ENCODE measurements at regions not wholly inside any gene's neighbourhood (a gene's known extent, or its start where the extent isn't known, plus 50 kb on each side); places are given as distances from the start of the nearest gene placed in this dataset.

- DNase-seq = no peak
Measured at GRCh38 chr12:107226126-107226525, 132.8 kb upstream of the CRY1 start.

- no peak for DNase-seq
Measured at GRCh38 chr12:107228076-107228475, 134.7 kb upstream of the CRY1 start.

GRCh38 chr12:107229827-107230226 is 136.5 kb upstream of the CRY1 start:
- DNase-seq = no peak

- no peak for DNase-seq
Measured at GRCh38 chr12:107231303-107231702, 138.0 kb upstream of the CRY1 start.

GRCh38 chr12:107233551-107233950 is 140.2 kb upstream of the CRY1 start:
- no peak for DNase-seq

GRCh38 chr12:107235600-107235999 is 142.3 kb upstream of the CRY1 start:
- no peak for DNase-seq

- DNase-seq = peak; percentile 22
Measured at GRCh38 chr12:107236824-107237511, 143.6 kb upstream of the CRY1 start.

- DNase-seq = no peak
Measured at GRCh38 chr12:107238296-107238695, 144.9 kb upstream of the CRY1 start.

- DNase-seq = no peak
Measured at GRCh38 chr12:107241411-107241810, 148.1 kb upstream of the CRY1 start.

GRCh38 chr12:107242189-107242588 is 148.8 kb upstream of the CRY1 start:
- DNase-seq = no peak

GRCh38 chr12:107243341-107243740 is 150.0 kb upstream of the CRY1 start:
- no peak for DNase-seq

GRCh38 chr12:107244584-107244983 is 151.2 kb upstream of the CRY1 start:
- DNase-seq = no peak

- no peak for DNase-seq
Measured at GRCh38 chr12:107247650-107248049, 154.3 kb upstream of the CRY1 start.

- DNase-seq = no peak
Measured at GRCh38 chr12:107248187-107248586, 154.8 kb upstream of the CRY1 start.

- DNase-seq = no peak
Measured at GRCh38 chr12:107251288-107251687, 157.9 kb upstream of the CRY1 start.

GRCh38 chr12:107253361-107253760 is 160.0 kb upstream of the CRY1 start:
- DNase-seq = no peak

- no peak for DNase-seq
Measured at GRCh38 chr12:107254258-107254856, 161.0 kb upstream of the CRY1 start.

- DNase-seq = no peak
Measured at GRCh38 chr12:107258780-107259179, 165.4 kb upstream of the CRY1 start.

GRCh38 chr12:107263980-107264379 is 170.6 kb upstream of the CRY1 start:
- no peak for DNase-seq

- DNase-seq = no peak
Measured at GRCh38 chr12:107264667-107265066, 171.3 kb upstream of the CRY1 start.

- no peak for DNase-seq
Measured at GRCh38 chr12:107267604-107268003, 174.3 kb upstream of the CRY1 start.

- no peak for DNase-seq
Measured at GRCh38 chr12:107271523-107271922, 178.2 kb upstream of the CRY1 start.

- DNase-seq = no peak
Measured at GRCh38 chr12:107275530-107275929, 182.2 kb upstream of the CRY1 start.

GRCh38 chr12:107277855-107278254 is 184.5 kb upstream of the CRY1 start:
- peak; percentile 59 for DNase-seq

GRCh38 chr12:107282628-107283027 is 189.3 kb upstream of the CRY1 start:
- DNase-seq = no peak
